GM12875 (cell line): ENCODE measurements at regions not wholly inside any gene's neighbourhood (a gene's known extent, or its start where the extent isn't known, plus 50 kb on each side); places are given as distances from the start of the nearest gene placed in this dataset.

ENCODE experiments used
- H3K4me3 ChIP-seq: one replicate; pipeline ENCODE4 v1.5.1; 2011; ENCODE audit warnings: low read depth, low read length, control low read depth
- TF ChIP-seq, protein P1 (sequence below): IDR thresholded peaks from 2 replicates; pipeline ENCODE4 v1.5.1; 2011; ENCODE audit warnings: low read depth, mild to moderate bottlenecking, control low read depth, inconsistent platforms, low read length, moderate library complexity, borderline replicate concordance; ENCODE audit not compliant: insufficient read depth

DNA sequence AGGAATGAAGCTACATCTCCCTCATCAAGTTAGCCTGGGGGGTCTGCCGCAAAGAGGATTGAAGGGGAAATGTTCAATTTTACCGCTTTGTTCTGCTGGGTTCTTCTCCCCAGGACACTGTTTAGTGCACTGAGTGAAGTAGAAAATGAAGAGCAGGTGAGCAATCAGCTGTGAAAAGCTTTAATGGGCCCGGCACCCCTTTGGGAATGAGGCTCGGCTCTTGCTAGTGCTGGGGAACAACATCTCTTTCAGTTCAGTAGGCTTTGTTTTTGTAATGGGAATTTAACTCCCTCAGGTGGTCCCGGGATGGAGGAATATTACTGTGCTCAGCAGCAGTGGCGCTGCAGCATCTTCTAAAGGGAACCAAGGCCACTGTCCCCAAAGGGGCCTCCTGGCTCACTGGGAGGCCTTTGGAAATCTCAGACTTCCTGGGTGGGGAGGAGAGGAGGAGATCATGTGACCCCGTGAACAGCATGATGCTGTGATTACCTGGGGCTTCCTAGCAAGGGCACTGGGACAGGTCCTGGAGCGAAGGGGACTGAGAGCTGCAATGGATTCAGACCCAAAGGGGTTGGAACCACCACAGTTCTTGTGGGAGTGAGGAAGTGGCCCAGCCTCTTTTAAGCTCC lies 85.2 kb upstream of the MAX start:
- TF ChIP-seq, protein P1, sequence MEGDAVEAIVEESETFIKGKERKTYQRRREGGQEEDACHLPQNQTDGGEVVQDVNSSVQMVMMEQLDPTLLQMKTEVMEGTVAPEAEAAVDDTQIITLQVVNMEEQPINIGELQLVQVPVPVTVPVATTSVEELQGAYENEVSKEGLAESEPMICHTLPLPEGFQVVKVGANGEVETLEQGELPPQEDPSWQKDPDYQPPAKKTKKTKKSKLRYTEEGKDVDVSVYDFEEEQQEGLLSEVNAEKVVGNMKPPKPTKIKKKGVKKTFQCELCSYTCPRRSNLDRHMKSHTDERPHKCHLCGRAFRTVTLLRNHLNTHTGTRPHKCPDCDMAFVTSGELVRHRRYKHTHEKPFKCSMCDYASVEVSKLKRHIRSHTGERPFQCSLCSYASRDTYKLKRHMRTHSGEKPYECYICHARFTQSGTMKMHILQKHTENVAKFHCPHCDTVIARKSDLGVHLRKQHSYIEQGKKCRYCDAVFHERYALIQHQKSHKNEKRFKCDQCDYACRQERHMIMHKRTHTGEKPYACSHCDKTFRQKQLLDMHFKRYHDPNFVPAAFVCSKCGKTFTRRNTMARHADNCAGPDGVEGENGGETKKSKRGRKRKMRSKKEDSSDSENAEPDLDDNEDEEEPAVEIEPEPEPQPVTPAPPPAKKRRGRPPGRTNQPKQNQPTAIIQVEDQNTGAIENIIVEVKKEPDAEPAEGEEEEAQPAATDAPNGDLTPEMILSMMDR, result no peak
- no peak overlapping the region for H3K4me3 ChIP-seq

DNA sequence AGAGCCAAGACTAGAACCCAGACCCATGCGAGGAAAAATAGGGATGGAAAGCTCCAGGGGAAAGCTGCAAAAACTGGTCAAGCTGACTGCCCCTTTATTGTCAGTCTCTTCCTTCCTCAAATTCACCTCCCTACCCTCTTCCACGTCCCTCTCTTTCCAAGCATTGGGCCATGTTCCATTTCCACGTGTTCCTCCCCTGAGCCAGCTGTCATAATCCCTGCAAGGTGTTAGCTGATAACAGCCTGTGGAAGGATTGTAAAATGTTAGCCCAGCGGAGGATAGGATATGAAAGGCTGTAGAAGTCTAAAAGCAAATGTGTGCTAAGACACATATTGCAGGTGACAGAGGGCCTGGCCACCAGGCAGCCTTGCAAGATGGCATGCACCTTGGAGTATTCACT lies 88.0 kb upstream of the MAX start:
- TF ChIP-seq, protein P1, result no peak
- no peak overlapping the region for H3K4me3 ChIP-seq

DNA sequence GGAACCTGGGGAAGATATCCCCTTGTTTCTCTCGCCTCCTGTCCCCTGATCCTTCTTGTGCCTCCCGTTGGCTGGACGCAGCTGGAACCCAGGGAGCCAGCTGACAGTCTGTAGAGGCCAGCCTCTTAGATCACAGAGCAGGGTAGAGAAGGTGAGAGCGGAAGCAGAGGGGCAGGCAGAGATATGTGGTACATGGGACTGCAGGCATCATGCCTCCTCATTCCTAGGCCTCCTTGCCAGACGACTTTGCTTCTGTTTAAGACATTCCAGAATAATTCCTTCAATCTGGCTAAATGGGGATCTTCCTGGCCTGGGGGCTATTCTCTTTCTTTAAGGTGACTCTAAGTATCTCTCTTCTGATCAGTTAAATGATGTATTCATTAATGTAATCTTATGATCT lies 89.4 kb upstream of the MAX start:
- TF ChIP-seq, protein P1, result no peak
- no peak overlapping the region for H3K4me3 ChIP-seq

DNA sequence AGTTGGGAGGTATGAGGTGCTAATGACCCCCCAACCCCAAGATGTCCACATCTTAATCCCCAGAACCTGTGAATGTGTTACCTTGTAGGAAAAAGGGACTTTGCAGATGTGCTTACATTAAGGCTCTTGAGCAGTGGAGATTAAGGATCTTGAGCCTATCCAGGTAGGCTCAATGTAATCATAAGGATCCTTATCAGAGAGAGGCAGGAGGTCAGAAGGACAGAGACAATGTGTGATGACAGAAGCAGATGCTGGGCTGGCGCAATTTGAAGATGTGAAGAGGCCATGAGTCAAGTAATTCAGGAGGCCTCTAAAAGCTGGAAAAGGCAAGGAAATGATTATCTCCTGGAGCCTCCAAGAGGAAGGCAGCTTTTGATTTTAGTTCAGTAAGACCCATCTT lies 90.4 kb upstream of the MAX start:
- TF ChIP-seq, protein P1, result no peak
- no peak overlapping the region for H3K4me3 ChIP-seq

DNA sequence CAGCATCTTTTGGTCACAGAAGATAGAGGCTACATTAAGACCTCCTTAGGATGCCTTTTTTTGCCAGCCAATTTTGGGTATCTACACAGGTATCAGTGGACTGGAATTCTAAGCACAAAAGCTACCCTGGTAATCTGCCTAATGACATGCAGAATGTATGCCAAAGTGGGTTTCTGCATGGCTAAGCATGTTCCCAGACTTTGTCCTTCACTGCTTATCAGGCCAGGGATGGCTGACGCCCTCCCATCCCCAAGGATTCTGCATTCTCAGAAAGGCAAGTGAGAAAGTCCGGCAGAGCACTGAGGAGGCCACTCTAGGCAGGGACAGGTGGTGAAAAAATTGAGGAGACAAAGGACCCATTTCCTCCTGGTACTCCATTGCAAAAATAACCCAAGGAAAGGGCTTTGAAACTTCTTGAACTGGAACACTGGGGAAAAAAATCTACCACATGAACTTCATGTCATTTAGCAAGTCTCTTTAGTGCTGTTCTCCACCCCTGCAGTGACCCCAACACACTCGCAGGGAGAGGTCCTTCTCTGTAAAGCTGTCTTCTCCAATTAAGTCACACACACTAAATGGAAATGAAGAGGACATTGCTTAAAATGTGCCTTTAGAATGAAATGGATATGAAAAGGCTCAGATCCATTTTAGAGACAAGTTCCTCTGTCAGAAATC lies 91.7 kb upstream of the MAX start:
- TF ChIP-seq, protein P1, result no peak
- H3K4me3 ChIP-seq, result no peak overlapping the region

DNA sequence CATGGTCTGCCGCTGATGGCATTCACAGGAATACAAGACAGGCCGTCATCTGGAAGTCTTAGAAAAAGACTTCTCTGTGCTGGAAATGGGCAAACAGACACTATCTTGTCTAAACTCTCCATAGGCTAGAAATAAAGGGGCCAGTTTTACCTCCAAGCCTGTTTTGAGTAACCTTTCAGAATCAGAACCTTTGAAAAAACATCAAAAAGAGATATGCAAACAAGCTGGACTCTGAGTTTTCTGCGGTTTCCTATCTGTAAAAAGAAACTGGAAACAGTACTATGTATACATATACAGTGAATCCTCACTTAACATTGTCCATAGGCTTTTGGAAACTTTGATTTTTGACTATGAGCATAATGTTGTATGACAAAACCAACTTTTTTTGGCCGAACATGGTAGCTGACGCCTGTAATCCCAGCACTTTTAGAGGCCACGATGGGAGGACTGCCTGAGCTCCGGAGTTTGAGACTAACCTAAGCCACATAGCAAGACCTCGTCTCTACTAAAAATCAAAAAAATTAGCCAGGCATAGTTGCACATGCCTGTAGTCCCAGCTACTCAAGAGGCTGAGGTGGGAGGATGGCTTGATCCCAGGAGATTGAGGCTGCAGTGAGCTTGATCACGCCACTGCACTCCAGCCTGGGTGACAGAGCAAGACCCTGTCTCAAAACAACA lies 92.9 kb upstream of the MAX start:
- H3K4me3 ChIP-seq, result peak overlapping the region; percentile 23
- TF ChIP-seq, protein P1, result no peak

DNA sequence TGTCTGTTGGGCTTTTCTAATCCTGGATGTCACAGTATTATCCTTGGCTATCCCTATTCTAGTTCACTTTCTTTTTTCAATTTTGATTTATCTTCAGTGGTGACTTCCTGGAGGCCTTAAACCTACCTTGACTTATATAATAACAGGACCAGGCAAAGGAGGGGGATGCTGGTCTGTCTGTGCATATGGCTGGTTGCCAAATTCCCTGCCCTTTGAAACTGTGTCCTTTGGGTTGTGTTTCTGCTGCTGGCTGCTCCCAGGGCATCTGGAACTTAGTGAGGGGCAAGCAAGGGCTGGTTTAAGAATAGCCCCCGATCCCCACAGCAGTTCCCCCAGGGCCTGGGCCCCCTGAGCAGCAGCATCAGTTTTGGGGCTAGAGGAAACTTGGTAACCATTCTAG lies 96.0 kb upstream of the MAX start:
- no peak overlapping the region for H3K4me3 ChIP-seq
- TF ChIP-seq, protein P1, result no peak
